ENCODE measurements at regions not wholly inside any gene's neighbourhood (a gene's known extent, or its start where the extent isn't known, plus 50 kb on each side); places are given as distances from the start of the nearest gene placed in this dataset.

- no peak for DNase-seq (ENCODE audit: low read depth)
These were observed 455.4 kb downstream of the EBF1 start for GRCh38 chr5:158644301-158644700.

- DNase-seq (ENCODE audit: low read depth) = no peak
These were observed 455.9 kb downstream of the EBF1 start for GRCh38 chr5:158643840-158644239.

DNA sequence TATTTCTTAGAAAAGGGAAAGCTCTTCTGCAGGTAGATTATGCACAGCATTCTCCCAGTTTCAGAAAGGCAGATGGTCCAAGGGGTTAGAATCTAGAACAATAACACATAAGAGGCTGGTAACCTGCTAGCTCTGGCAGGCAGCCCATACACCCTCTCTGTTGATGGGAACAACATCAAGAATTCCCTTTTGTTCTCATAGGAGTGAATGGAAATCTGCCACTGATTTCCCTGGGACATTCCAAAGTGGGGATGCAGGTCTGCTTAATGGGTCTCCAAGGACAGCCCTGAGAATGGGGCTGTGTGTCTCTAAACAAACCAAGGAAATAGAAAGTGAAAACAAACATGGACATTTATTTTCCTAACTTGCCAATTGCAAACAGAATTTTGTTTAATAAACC, 456.8 kb downstream of the EBF1 start:
- no peak for DNase-seq (ENCODE audit: low read depth)

- DNase-seq (ENCODE audit: low read depth) = no peak
These were observed 458.7 kb downstream of the EBF1 start for GRCh38 chr5:158641016-158641415.

DNA sequence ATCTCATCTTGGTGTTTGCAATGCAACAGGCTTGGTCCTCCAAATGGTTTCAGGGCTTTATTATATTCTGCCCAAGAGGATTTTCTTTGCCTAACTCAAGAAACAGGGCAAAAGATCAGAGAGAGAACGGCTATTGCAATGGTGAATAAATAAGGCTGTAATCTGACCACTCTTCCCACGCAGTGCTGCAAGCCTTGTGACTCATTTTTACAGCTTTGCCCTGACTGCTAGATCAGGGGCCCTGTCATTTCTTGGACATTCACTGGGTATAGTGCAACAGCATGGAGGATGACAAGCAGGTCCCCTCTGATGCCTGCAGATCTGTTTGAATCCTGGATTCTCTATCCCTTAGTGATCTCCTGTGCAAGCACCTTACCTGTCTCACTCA, 459.1 kb downstream of the EBF1 start:
- DNase-seq (ENCODE audit: low read depth) = no peak

DNA sequence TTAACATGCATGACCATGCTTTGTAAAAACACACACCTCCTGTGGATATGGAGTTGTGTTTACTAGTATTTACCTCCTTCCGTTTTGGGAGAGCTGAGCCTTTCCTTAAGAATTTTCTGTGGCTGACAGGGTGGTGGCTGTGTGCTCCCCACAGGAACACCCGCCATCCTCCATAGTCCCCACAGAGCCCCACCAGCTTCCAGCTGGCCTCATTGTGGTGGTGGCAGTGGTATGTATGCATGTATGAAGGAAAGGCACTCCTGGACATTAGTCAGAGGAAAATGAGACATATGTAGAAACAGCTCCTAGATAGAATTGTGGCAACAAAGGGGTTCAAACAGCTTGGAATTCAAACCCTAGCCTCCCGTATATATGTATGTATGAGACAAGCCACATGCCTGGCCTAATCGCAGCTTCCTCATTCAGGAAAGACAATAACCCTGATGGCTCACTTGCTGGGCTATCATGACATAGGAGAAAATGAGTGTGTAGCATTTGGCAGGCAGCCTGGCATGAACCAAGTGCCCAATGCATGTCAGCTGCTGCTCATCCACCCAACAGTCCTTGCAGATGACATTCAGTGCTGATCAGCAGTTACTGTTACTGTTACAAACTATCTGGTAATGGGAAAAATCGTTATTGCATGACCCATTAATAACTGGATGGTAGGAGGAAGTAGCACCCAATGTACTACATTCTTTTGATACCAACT, 459.7 kb downstream of the EBF1 start:
- no peak for DNase-seq (ENCODE audit: low read depth)

GRCh38 chr5:158638396-158638795, 461.3 kb downstream of the EBF1 start:
- DNase-seq (ENCODE audit: low read depth) = no peak

GRCh38 chr5:158637039-158637438, 462.7 kb downstream of the EBF1 start:
- DNase-seq (ENCODE audit: low read depth) = no peak

GRCh38 chr5:158635565-158635964, 464.2 kb downstream of the EBF1 start:
- no peak for DNase-seq (ENCODE audit: low read depth)

- DNase-seq (ENCODE audit: low read depth) = no peak
These were observed 465.0 kb downstream of the EBF1 start for GRCh38 chr5:158634714-158635113.

DNA sequence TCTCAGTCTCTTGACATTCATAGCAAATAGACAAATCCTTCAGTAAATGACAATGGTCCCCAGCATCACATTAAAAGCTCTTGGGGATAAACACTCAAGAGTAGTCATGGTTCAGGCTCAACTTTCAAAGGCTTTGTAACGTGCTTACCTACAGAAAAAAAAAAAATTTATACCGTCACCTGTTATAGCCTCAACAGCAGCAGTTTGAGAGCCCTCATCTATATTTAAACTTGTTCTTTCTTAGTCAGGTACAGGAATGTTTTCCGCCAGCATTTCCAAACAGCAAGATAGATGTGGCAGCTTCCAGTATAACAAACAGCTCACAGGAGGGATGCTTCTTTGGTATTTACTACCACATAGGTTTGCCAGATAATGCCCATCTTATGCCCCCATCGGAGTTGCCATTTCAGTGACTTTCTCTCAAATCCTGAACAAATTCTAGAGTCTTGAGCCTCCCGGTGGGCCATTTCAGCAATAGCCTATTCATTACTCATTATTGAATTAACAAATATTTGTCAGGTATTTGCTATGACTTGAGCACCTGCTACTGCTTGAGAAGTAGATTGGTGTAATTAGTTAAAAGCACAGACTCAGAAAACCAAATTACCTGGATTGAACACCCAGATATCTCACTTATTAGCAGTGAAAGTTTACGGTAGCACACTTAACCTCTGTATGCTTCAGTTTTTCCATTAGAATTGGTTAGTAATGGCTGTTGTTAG, 470.0 kb downstream of the EBF1 start:
- DNase-seq (ENCODE audit: low read depth) = no peak

DNA sequence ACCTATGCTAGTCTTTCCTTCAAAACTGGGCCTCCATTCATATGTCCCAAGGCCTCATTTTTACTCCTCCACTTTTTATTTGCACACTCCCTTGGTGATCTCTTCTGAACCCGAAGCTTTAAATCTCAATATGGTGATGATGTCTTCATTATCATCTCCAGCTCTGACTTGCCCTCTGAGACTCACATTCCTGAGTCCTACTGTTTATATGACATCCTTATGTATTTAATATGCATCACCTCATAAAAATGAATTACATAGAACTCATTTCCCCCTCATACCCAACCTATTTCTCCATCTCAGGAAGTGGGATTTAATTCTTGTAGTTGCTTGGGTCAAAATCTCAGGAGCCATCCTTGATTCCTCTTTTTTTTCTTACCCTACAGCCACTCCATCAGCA, 473.0 kb downstream of the EBF1 start:
- DNase-seq (ENCODE audit: low read depth) = no peak

DNA sequence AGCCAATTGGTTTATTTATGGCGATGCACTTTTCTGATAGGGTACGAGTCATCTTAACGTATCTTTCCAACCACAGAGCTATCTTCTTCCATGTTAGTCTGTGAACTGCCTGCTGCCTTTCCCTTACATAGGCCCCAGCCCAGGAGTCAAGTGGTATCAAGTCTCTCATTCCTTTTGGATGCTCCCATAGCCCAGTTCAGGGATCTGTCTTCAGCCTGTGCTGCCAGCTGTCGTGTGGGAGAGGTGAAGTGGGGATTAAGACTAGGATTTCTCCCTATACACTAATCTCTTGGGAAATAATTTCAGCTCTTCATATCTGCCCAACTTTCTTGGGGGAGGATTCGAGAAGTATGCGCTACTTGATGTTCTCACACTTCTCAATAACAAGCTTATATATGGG, 475.7 kb downstream of the EBF1 start:
- DNase-seq (ENCODE audit: low read depth) = no peak

DNA sequence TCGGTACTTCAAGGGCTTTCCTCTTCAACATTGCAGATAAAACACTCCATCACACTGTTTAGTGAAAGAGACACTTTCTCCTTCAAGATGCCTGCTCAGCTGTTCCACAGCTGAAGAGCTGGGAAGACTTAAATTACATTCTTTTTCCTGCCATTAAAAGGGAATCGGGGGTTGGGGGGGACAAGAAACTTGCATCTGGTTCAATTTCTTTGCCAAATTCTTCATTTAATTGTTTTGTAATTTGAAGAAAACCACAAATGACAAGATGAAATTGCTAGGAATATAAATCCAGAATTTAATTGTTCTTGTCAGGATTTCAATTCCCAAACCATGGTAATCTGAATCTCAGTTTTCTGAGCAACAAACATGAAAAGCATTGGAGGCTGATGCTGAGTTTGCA, 478.3 kb downstream of the EBF1 start:
- no peak for DNase-seq (ENCODE audit: low read depth)

GRCh38 chr5:158619083-158619788, 480.5 kb downstream of the EBF1 start:
- DNase-seq (ENCODE audit: low read depth) = no peak

DNA sequence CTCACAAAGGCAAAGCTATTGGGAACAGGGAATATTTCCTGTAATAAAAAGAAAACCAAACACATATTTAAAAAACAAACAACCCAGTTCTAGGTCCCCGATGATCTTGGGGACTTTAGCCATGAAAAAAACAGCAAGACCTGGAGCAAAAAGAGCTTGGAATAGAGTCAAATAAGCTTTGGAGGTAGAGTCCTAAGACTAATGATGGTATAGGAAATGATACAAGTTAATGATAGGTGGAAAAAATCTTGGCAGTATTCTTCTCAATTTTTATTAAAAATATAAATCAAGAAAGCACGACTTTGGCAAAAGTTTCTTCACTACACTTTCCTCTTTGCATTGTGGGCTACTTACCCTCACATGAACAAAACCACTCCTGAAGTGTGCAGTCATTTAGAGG, 481.5 kb downstream of the EBF1 start:
- DNase-seq (ENCODE audit: low read depth) = no peak

DNA sequence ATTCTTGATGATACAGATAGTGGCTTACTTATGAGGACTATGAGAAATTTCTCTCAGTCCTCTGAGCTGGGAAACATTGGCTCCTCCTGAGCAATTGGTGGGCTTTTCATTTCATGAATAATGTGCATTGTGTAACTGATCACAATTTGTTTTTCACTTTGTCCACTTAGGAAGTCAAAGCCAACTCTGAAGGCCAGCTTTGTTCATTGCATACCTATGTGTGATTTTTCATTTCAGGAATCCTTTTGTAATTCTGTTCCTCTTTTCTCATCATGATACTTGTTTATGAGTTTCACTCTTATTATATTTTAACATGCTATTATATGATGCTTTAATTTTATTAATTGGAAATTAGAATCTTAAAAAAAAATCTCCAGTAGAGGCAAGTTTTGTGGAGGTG, 483.0 kb downstream of the EBF1 start:
- DNase-seq (ENCODE audit: low read depth) = no peak

DNA sequence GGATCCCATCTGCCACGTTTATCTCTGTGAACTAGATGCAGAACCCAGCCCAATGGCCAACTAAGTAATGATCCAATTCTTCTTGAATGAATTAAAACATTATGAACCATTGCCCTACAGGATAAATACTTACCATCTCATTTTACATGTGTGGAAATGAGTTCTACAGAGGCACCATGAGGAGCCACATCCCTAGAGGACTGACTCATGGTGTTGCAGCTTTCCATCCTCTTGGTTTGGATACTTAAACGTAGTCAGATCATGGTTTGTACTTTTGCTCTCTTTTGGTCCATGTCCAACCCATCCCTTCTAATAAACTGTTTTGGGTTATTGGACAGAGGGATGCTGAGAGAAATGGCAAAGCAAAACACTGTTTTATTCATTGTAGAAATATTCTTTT, 484.8 kb downstream of the EBF1 start:
- no peak for DNase-seq (ENCODE audit: low read depth)

- DNase-seq (ENCODE audit: low read depth) = no peak
These were observed 488.1 kb downstream of the EBF1 start for GRCh38 chr5:158611581-158611980.

DNA sequence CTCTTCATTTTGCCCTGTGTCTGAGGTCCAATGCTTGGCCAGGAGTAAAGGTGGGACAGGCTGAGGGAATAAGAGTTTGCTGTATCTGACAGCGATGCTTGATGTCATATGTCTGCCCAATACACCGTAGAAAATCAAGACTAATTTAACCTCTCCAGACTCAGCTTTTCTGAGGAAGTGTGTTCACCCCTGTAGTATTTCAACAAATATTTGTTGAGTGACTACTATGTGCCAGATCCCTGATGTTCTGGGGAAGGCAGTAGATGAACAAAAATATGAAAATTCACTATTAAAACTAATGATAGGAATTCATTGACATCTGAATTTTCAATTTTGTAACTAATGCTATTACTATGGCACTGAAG, 489.7 kb downstream of the EBF1 start:
- DNase-seq (ENCODE audit: low read depth) = no peak

- no peak for DNase-seq (ENCODE audit: low read depth)
These were observed 490.2 kb downstream of the EBF1 start for GRCh38 chr5:158609333-158610050.

GRCh38 chr5:158607088-158607487, 492.6 kb downstream of the EBF1 start:
- no peak for DNase-seq (ENCODE audit: low read depth)

GRCh38 chr5:158606233-158606632, 493.5 kb downstream of the EBF1 start:
- no peak for DNase-seq (ENCODE audit: low read depth)
